ENCODE measurements at regions not wholly inside any gene's neighbourhood (a gene's known extent, or its start where the extent isn't known, plus 50 kb on each side); places are given as distances from the start of the nearest gene placed in this dataset.

GRCh38 chr6:149154261-149154821 lies 163.2 kb upstream of the TAB2 start:
- TF ChIP-seq, protein P1, sequence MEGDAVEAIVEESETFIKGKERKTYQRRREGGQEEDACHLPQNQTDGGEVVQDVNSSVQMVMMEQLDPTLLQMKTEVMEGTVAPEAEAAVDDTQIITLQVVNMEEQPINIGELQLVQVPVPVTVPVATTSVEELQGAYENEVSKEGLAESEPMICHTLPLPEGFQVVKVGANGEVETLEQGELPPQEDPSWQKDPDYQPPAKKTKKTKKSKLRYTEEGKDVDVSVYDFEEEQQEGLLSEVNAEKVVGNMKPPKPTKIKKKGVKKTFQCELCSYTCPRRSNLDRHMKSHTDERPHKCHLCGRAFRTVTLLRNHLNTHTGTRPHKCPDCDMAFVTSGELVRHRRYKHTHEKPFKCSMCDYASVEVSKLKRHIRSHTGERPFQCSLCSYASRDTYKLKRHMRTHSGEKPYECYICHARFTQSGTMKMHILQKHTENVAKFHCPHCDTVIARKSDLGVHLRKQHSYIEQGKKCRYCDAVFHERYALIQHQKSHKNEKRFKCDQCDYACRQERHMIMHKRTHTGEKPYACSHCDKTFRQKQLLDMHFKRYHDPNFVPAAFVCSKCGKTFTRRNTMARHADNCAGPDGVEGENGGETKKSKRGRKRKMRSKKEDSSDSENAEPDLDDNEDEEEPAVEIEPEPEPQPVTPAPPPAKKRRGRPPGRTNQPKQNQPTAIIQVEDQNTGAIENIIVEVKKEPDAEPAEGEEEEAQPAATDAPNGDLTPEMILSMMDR (IDR thresholded peaks at IDR 0.05): no peak
- no peak for TF ChIP-seq POLR2AphosphoS5 (IDR thresholded peaks at IDR 0.05)

Measured in sigmoid colon (tissue), 4 donors.